Peyer's patch (tissue), 4 donors: ENCODE measurements at regions not wholly inside any gene's neighbourhood (a gene's known extent, or its start where the extent isn't known, plus 50 kb on each side); places are given as distances from the start of the nearest gene placed in this dataset.

Source experiments
- CTCF ChIP-seq, 6 experiments: fragments of 450-650 bp in 4 of 6; fragments of 200-600 bp in 2 of 6; sonication (generic) in 1 of 6; IDR thresholded peaks; one replicate each; pipeline ENCODE4 v1.5.1; 2017 to 2019; ENCODE audit warnings: antibody characterized with exemption in 6 of 6, mild to moderate bottlenecking in 3 of 6, moderate library complexity in 1 of 6
- POLR2A ChIP-seq, 2 donors: fragments of 450-650 bp; IDR thresholded peaks; one replicate each; pipeline ENCODE4 v1.5.1; 2017; ENCODE audit warnings: antibody characterized with exemption in 2 of 2, mild to moderate bottlenecking in 2 of 2, moderate library complexity in 2 of 2

GRCh38 chr5:34599471-34600117 is 56.5 kb upstream of the RAI14 start:
- TF ChIP-seq POLR2A (IDR thresholded peaks at IDR 0.05) = no peak
- TF ChIP-seq CTCF (IDR thresholded peaks at IDR 0.05) = no peak
